PC-9 (cell line): ENCODE measurements at regions not wholly inside any gene's neighbourhood (a gene's known extent, or its start where the extent isn't known, plus 50 kb on each side); places are given as distances from the start of the nearest gene placed in this dataset.

ENCODE experiments used
- CTCF ChIP-seq: fragments of 200-600 bp; sonication (generic); conservative IDR thresholded peaks from 2 replicates; pipeline ENCODE4 v1.6.1; 2017; ENCODE audit warnings: mixed run types, antibody characterized with exemption, mild to moderate bottlenecking, moderate library complexity
- EZH2 ChIP-seq: fragments of 200-600 bp; sonication (generic); IDR thresholded peaks from 2 replicates; pipeline ENCODE4 v1.8.0; 2017; ENCODE audit warnings: antibody characterized with exemption, low read depth

- TF ChIP-seq CTCF = no peak
- no peak for TF ChIP-seq EZH2
Observed at GRCh38 chr18:30489890-30490643, 552.5 kb downstream of the DSC3 start.
